GM23248 (cell line): ENCODE measurements at regions not wholly inside any gene's neighbourhood (a gene's known extent, or its start where the extent isn't known, plus 50 kb on each side); places are given as distances from the start of the nearest gene placed in this dataset.

ENCODE experiments used
- EZH2 ChIP-seq: fragments of 200-600 bp; sonication (generic); IDR thresholded peaks from 2 replicates; pipeline ENCODE4 v1.6.1; 2018; ENCODE audit warnings: antibody characterized with exemption, mild to moderate bottlenecking; ENCODE audit not compliant: insufficient read depth, poor library complexity, severe bottlenecking
- EZH2phosphoT487 ChIP-seq: fragments of 200-600 bp; sonication (generic); IDR thresholded peaks from 2 replicates; pipeline ENCODE4 v1.6.1; 2018; ENCODE audit warnings: antibody characterized with exemption, moderate library complexity, mild to moderate bottlenecking, low read depth; ENCODE audit not compliant: insufficient read depth

GRCh38 chr20:48523191-48523995, 304.4 kb downstream of the PREX1 start:
- no peak for TF ChIP-seq EZH2
- TF ChIP-seq EZH2phosphoT487 = no peak
